ENCODE measurements at regions not wholly inside any gene's neighbourhood (a gene's known extent, or its start where the extent isn't known, plus 50 kb on each side); places are given as distances from the start of the nearest gene placed in this dataset.

- no peak overlapping the region for H3K4me3 ChIP-seq (ENCODE audit: low read length)
- TF ChIP-seq ZNF274 (IDR thresholded peaks at IDR 0.05; ENCODE audit: low read depth, low read length) = no peak
Measured at GRCh38 chr2:65518751-65519150, 86.4 kb upstream of the SPRED2 start.

GRCh38 chr2:65514555-65515195, 82.3 kb upstream of the SPRED2 start:
- H3K4me3 ChIP-seq (ENCODE audit: low read length) = no peak overlapping the region
- TF ChIP-seq ZNF274 (IDR thresholded peaks at IDR 0.05; ENCODE audit: low read depth, low read length) = no peak

- no peak for TF ChIP-seq ZNF274 (IDR thresholded peaks at IDR 0.05; ENCODE audit: low read depth, low read length)
- no peak overlapping the region for H3K4me3 ChIP-seq (ENCODE audit: low read length)
Measured at GRCh38 chr2:65512783-65513182, 80.4 kb upstream of the SPRED2 start.

- H3K4me3 ChIP-seq (ENCODE audit: low read length) = no peak overlapping the region
- no peak for TF ChIP-seq ZNF274 (IDR thresholded peaks at IDR 0.05; ENCODE audit: low read depth, low read length)
Measured at GRCh38 chr2:65511306-65511705, 78.9 kb upstream of the SPRED2 start.

- H3K4me3 ChIP-seq (ENCODE audit: low read length) = no peak overlapping the region
- TF ChIP-seq ZNF274 (IDR thresholded peaks at IDR 0.05; ENCODE audit: low read depth, low read length) = no peak
Measured at GRCh38 chr2:65508225-65508624, 75.8 kb upstream of the SPRED2 start.

- no peak for TF ChIP-seq ZNF274 (IDR thresholded peaks at IDR 0.05; ENCODE audit: low read depth, low read length)
- no peak overlapping the region for H3K4me3 ChIP-seq (ENCODE audit: low read length)
Measured at GRCh38 chr2:65507102-65508069, 75.0 kb upstream of the SPRED2 start.

GRCh38 chr2:65504814-65505697, 72.7 kb upstream of the SPRED2 start:
- no peak overlapping the region for H3K4me3 ChIP-seq (ENCODE audit: low read length)
- TF ChIP-seq ZNF274 (IDR thresholded peaks at IDR 0.05; ENCODE audit: low read depth, low read length) = no peak

GRCh38 chr2:65504201-65504600, 71.8 kb upstream of the SPRED2 start:
- no peak for TF ChIP-seq ZNF274 (IDR thresholded peaks at IDR 0.05; ENCODE audit: low read depth, low read length)

GRCh38 chr2:65503746-65504145, 71.3 kb upstream of the SPRED2 start:
- TF ChIP-seq ZNF274 (IDR thresholded peaks at IDR 0.05; ENCODE audit: low read depth, low read length) = no peak
- no peak overlapping the region for H3K4me3 ChIP-seq (ENCODE audit: low read length)

More at GRCh38 chr2:65504201-65504600, 71.8 kb upstream of the SPRED2 start:
- no peak overlapping the region for H3K4me3 ChIP-seq (ENCODE audit: low read length)

- TF ChIP-seq ZNF274 (IDR thresholded peaks at IDR 0.05; ENCODE audit: low read depth, low read length) = no peak
Measured at GRCh38 chr2:65501836-65502235, 69.4 kb upstream of the SPRED2 start.

GRCh38 chr2:65501074-65501473, 68.7 kb upstream of the SPRED2 start:
- TF ChIP-seq ZNF274 (IDR thresholded peaks at IDR 0.05; ENCODE audit: low read depth, low read length) = no peak
- H3K4me3 ChIP-seq (ENCODE audit: low read length) = no peak overlapping the region

More at GRCh38 chr2:65501836-65502235, 69.4 kb upstream of the SPRED2 start:
- no peak overlapping the region for H3K4me3 ChIP-seq (ENCODE audit: low read length)

GRCh38 chr2:65500310-65501040, 68.1 kb upstream of the SPRED2 start:
- no peak for TF ChIP-seq ZNF274 (IDR thresholded peaks at IDR 0.05; ENCODE audit: low read depth, low read length)

GRCh38 chr2:65499216-65499615, 66.8 kb upstream of the SPRED2 start:
- TF ChIP-seq ZNF274 (IDR thresholded peaks at IDR 0.05; ENCODE audit: low read depth, low read length) = no peak
- no peak overlapping the region for H3K4me3 ChIP-seq (ENCODE audit: low read length)

More at GRCh38 chr2:65500310-65501040, 68.1 kb upstream of the SPRED2 start:
- no peak overlapping the region for H3K4me3 ChIP-seq (ENCODE audit: low read length)
